Pulmonary artery endothelial cell (primary cell): ENCODE measurements at regions not wholly inside any gene's neighbourhood (a gene's known extent, or its start where the extent isn't known, plus 50 kb on each side); places are given as distances from the start of the nearest gene placed in this dataset.
"Not testable (repeated sequence)": the region's sequence is repeated elsewhere in the genome, so short reads cannot be mapped to it uniquely, and the experiment has no call there.

Source experiments
- DNase-seq: peaks from one replicate; pipeline ENCODE4 v3.0.0-alpha.2; 2011; ENCODE audit warnings: low read depth, low spot score

GRCh38 chr2:35957053-35957452, 398.5 kb upstream of the CRIM1 start:
- not testable (repeated sequence) for DNase-seq

- DNase-seq = no peak
Measured at GRCh38 chr2:35946478-35946877, 409.1 kb upstream of the CRIM1 start.

- DNase-seq = no peak
Measured at GRCh38 chr2:35938838-35939237, 416.7 kb upstream of the CRIM1 start.

- no peak for DNase-seq
Measured at GRCh38 chr2:35933031-35933430, 422.5 kb upstream of the CRIM1 start.

GRCh38 chr2:35932276-35932963, 423.2 kb upstream of the CRIM1 start:
- DNase-seq = no peak

GRCh38 chr2:35931626-35932025, 424.0 kb upstream of the CRIM1 start:
- no peak for DNase-seq

- DNase-seq = no peak
Measured at GRCh38 chr2:35931115-35931514, 424.5 kb upstream of the CRIM1 start.

GRCh38 chr2:35929551-35929950, 426.0 kb upstream of the CRIM1 start:
- no peak for DNase-seq

GRCh38 chr2:35920061-35920460, 435.5 kb upstream of the CRIM1 start:
- DNase-seq = no peak

- no peak for DNase-seq
Measured at GRCh38 chr2:35915261-35915660, 440.3 kb upstream of the CRIM1 start.

- no peak for DNase-seq
Measured at GRCh38 chr2:35891936-35892335, 463.6 kb upstream of the CRIM1 start.

- no peak for DNase-seq
Measured at GRCh38 chr2:35891528-35891927, 464.1 kb upstream of the CRIM1 start.

- DNase-seq = no peak
Measured at GRCh38 chr2:35887146-35887545, 468.4 kb upstream of the CRIM1 start.

GRCh38 chr2:35873921-35874320, 481.7 kb upstream of the CRIM1 start:
- no peak for DNase-seq

- no peak for DNase-seq
Measured at GRCh38 chr2:35871672-35872071, 483.9 kb upstream of the CRIM1 start.

GRCh38 chr2:35870713-35871112, 484.9 kb upstream of the CRIM1 start:
- no peak for DNase-seq

GRCh38 chr2:35864141-35864540, 491.4 kb upstream of the CRIM1 start:
- DNase-seq = no peak

- no peak for DNase-seq
Measured at GRCh38 chr2:35858216-35858615, 497.4 kb upstream of the CRIM1 start.

- DNase-seq = no peak
Measured at GRCh38 chr2:35857498-35857897, 498.1 kb upstream of the CRIM1 start.

GRCh38 chr2:35831385-35831784, 524.2 kb upstream of the CRIM1 start:
- DNase-seq = no peak

- no peak for DNase-seq
Measured at GRCh38 chr2:35830833-35831232, 524.7 kb upstream of the CRIM1 start.

- no peak for DNase-seq
Measured at GRCh38 chr2:35827086-35827485, 528.5 kb upstream of the CRIM1 start.

GRCh38 chr2:35822716-35823115, 532.9 kb upstream of the CRIM1 start:
- DNase-seq = no peak

- DNase-seq = no peak
Measured at GRCh38 chr2:35821675-35822074, 533.9 kb upstream of the CRIM1 start.
